B cell (primary cell): ENCODE measurements at regions not wholly inside any gene's neighbourhood (a gene's known extent, or its start where the extent isn't known, plus 50 kb on each side); places are given as distances from the start of the nearest gene placed in this dataset.

Experiments used
- ATAC-seq: fragments of 200-7000 bp; cut with Tn5 transposase; one replicate; pipeline ENCODE4 v1.10.0; 2021; ENCODE audit warnings: low read depth, mild to moderate bottlenecking, moderate number of reproducible peaks, moderate library complexity
- CTCF ChIA-PET: fragments of 350-600 bp; sonication (Branson Sonifier 250); formaldehyde crosslinking; loops from one replicate; lab custom pipeline; 2021; ENCODE audit warnings: antibody characterized with exemption, inconsistent platforms; lab: Charles Lee
- POLR2A ChIA-PET: fragments of 350-600 bp; sonication (Branson Sonifier 250); formaldehyde crosslinking; loops from one replicate; lab custom pipeline; 2021; ENCODE audit warnings: antibody characterized with exemption; lab: Charles Lee
- DNase-seq: peaks from one replicate; pipeline ENCODE4 v3.0.0; 2013
- H2AFZ ChIP-seq: 2 replicates; pipeline ENCODE4 v1.6.1; 2012; ENCODE audit warnings: mild to moderate bottlenecking, low read depth, low read length; ENCODE audit not compliant: insufficient read depth, poor library complexity, severe bottlenecking
- H3K27ac ChIP-seq, 2 donors: 1 replicate in 1 of 2; 2 replicates in 1 of 2; pipeline ENCODE4 v1.5.1; 2012 to 2013; ENCODE audit warnings: low read length in 2 of 2, mild to moderate bottlenecking in 2 of 2, moderate library complexity in 1 of 2
- H3K27me3 ChIP-seq, 4 experiments: fragments of 200-600 bp in 1 of 4; sonication (generic) in 1 of 4; replicated peaks in 1 of 4; 1 replicate in 2 of 4; 2 replicates in 2 of 4; pipeline versions ENCODE4 v1.6.1 to v1.7.0; 2013 to 2016; ENCODE audit warnings: low read length in 3 of 4, mild to moderate bottlenecking in 2 of 4, mixed read lengths in 1 of 4, moderate library complexity in 1 of 4; ENCODE audit not compliant: insufficient read depth in 4 of 4, control insufficient read depth in 3 of 4; ENCODE audit errors: control extremely low read depth in 1 of 4
- H3K36me3 ChIP-seq, 2 experiments: replicated peaks in 1 of 2; 1 replicate in 1 of 2; 2 replicates in 1 of 2; pipeline versions ENCODE4 v1.6.1 to v1.7.1; 2013; ENCODE audit warnings: low read length in 1 of 2; ENCODE audit not compliant: insufficient read depth in 2 of 2, control insufficient read depth in 1 of 2; ENCODE audit errors: control extremely low read depth in 1 of 2, extremely low read depth in 1 of 2
- H3K4me1 ChIP-seq, 2 donors: fragments of 200-600 bp in 1 of 2; sonication (generic) in 1 of 2; 1 replicate in 1 of 2; 2 replicates in 1 of 2; pipeline versions ENCODE4 v1.5.1 to v1.6.1; 2013 to 2017; ENCODE audit warnings: low read length in 2 of 2; ENCODE audit not compliant: control insufficient read depth in 2 of 2, insufficient read depth in 2 of 2
- H3K4me2 ChIP-seq: replicated peaks from 2 replicates; pipeline ENCODE3; 2012; ENCODE audit warnings: mild to moderate bottlenecking, low read depth, low read length; ENCODE audit not compliant: poor library complexity, severe bottlenecking
- H3K4me3 ChIP-seq, 5 experiments: fragments of 200-600 bp in 1 of 5; sonication (generic) in 1 of 5; 1 replicate in 3 of 5; 2 replicates in 2 of 5; pipeline versions ENCODE4 v1.5.1 to v1.7.0; 2011 to 2016; ENCODE audit warnings: low read length in 4 of 5, mild to moderate bottlenecking in 4 of 5, low read depth in 2 of 5, control low read depth in 1 of 5, moderate library complexity in 1 of 5; ENCODE audit not compliant: insufficient read depth in 1 of 5; ENCODE audit errors: control extremely low read depth in 1 of 5, extremely low read depth in 1 of 5
- H3K79me2 ChIP-seq: fragments of 200-600 bp; sonication (generic); one replicate; pipeline ENCODE4 v1.6.0; 2016; ENCODE audit warnings: low read length; ENCODE audit not compliant: control insufficient read depth, insufficient read depth
- H3K9ac ChIP-seq: fragments of 200-600 bp; sonication (generic); 2 replicates; pipeline ENCODE4 v1.6.1; 2017; ENCODE audit warnings: mild to moderate bottlenecking, low read length, moderate library complexity
- H3K9me3 ChIP-seq, 3 donors: one replicate each; pipeline versions ENCODE4 v1.6.1 to v1.7.1; 2013; ENCODE audit warnings: low read length in 2 of 3; ENCODE audit not compliant: control insufficient read depth in 2 of 3, insufficient read depth in 1 of 3; ENCODE audit errors: control extremely low read depth in 1 of 3
- H4K20me1 ChIP-seq: 2 replicates; pipeline ENCODE4 v1.6.0; 2012; ENCODE audit warnings: mild to moderate bottlenecking, low read length; ENCODE audit not compliant: insufficient read depth, control insufficient read depth, poor library complexity, severe bottlenecking
- H3K27ac Mint-ChIP-seq: one replicate; pipeline ENCODE4 v1.8.0; 2021; ENCODE audit warnings: mixed read lengths
- H3K27me3 Mint-ChIP-seq: one replicate; pipeline ENCODE4 v1.8.0; 2021; ENCODE audit warnings: mixed read lengths
- H3K4me1 Mint-ChIP-seq: one replicate; pipeline ENCODE4 v1.8.0; 2021; ENCODE audit warnings: mixed read lengths
- H3K4me3 Mint-ChIP-seq: one replicate; pipeline ENCODE4 v1.8.0; 2021; ENCODE audit warnings: mixed read lengths
- H3K9me3 Mint-ChIP-seq: one replicate; pipeline ENCODE4 v1.8.0; 2022; ENCODE audit warnings: mixed read lengths; ENCODE audit not compliant: insufficient read depth
- CTCF ChIP-seq: fragments of 200-600 bp; IDR thresholded peaks from one replicate; pipeline ENCODE4 v1.8.0; 2022; ENCODE audit warnings: antibody characterized with exemption, mild to moderate bottlenecking
- EZH2 ChIP-seq: IDR thresholded peaks from 2 replicates; pipeline ENCODE4 v1.6.1; 2012; ENCODE audit warnings: borderline replicate concordance, low read depth, mild to moderate bottlenecking, moderate library complexity, low read length; ENCODE audit not compliant: insufficient read depth, poor library complexity, severe bottlenecking
- WGBS: methylation state at CpG from one replicate; pipeline ENCODE4 v1.1.5; 2013; ENCODE audit warnings: missing lambda C conversion rate; ENCODE audit not compliant: insufficient coverage; 5-methylcytosine and 5-hydroxymethylcytosine counted together
- intact Hi-C: fragments of 100-400 bp; cut with micrococcal nuclease; formaldehyde crosslinking; loops from one replicate; pipeline ENCODE4 v1.10.0; 2022

- ChIA-PET CTCF (no interaction called here), POLR2A (no interaction called here)
- no peak overlapping the region for H2AFZ ChIP-seq
- Mint-ChIP-seq H3K4me1 (no peaks in the 10 kb centered on the region), H3K9me3 (peaks cover 9% of the 10 kb centered on the region), H3K4me3 (no peak overlapping the region), H3K27ac (no peak overlapping the region), H3K27me3 (peaks cover 4% of the 10 kb centered on the region)
- intact Hi-C loops: no loop called here
- no peak overlapping the region for H3K4me2 ChIP-seq
- no peaks in the 10 kb centered on the region for H3K4me1 ChIP-seq
- no peak overlapping the region for H3K9ac ChIP-seq
- H3K27me3 ChIP-seq: no peaks in the 10 kb centered on the region
- ATAC-seq: no peak
- no peaks in the 10 kb centered on the region for H3K36me3 ChIP-seq
- no peak for TF ChIP-seq EZH2
- TF ChIP-seq CTCF: no peak
- no peaks in the 10 kb centered on the region for H4K20me1 ChIP-seq
- 72% methylated on average over 2 of the region's 4 CpGs for WGBS
- H3K4me3 ChIP-seq: no peak overlapping the region
- peaks cover 0 to 13% (median 4%) of the 10 kb centered on the region in 3 donors for H3K9me3 ChIP-seq
- DNase-seq: no peak
- H3K27ac ChIP-seq: no peak overlapping the region
- H3K79me2 ChIP-seq: no peaks in the 10 kb centered on the region
Observed at GRCh38 chr2:221073326-221074049, 498.6 kb downstream of the EPHA4 start.

GRCh38 chr2:221074238-221074637 lies 497.9 kb downstream of the EPHA4 start:
- peaks cover 4% of the 10 kb centered on the region for H3K27me3 Mint-ChIP-seq
- no peak overlapping the region for H3K27ac Mint-ChIP-seq
- CTCF ChIA-PET: no interaction called here
- intact Hi-C loops: no loop called here
- no peak overlapping the region for H3K4me2 ChIP-seq
- no peak overlapping the region for H3K4me3 Mint-ChIP-seq
- no peak overlapping the region for H3K27ac ChIP-seq
- H3K9ac ChIP-seq: no peak overlapping the region
- POLR2A ChIA-PET: no interaction called here
- 100% methylated on average over 1 of the region's 4 CpGs for WGBS
- ATAC-seq (no peak), DNase-seq (no peak)
- no peaks in the 10 kb centered on the region for H3K79me2 ChIP-seq
- no peaks in the 10 kb centered on the region for H3K4me1 ChIP-seq
- H3K9me3 ChIP-seq: peaks cover 0 to 13% (median 4%) of the 10 kb centered on the region in 3 donors
- H2AFZ ChIP-seq: no peak overlapping the region
- H4K20me1 ChIP-seq: no peaks in the 10 kb centered on the region
- H3K27me3 ChIP-seq: no peaks in the 10 kb centered on the region
- TF ChIP-seq EZH2 (no peak), CTCF (no peak)
- no peaks in the 10 kb centered on the region for H3K4me1 Mint-ChIP-seq
- no peaks in the 10 kb centered on the region for H3K36me3 ChIP-seq
- H3K9me3 Mint-ChIP-seq: peaks cover 9% of the 10 kb centered on the region
- no peak overlapping the region for H3K4me3 ChIP-seq
